Upper lobe of left lung (tissue), 6 donors: ENCODE measurements at regions not wholly inside any gene's neighbourhood (a gene's known extent, or its start where the extent isn't known, plus 50 kb on each side); places are given as distances from the start of the nearest gene placed in this dataset.

Source experiments
- ATAC-seq, 2 donors: fragments of 200-7000 bp; cut with Tn5 transposase; one replicate each; pipeline ENCODE4 v1.9.1; 2022; ENCODE audit warnings: mild to moderate bottlenecking in 2 of 2, moderate library complexity in 2 of 2; ENCODE audit not compliant: low FRiP score in 2 of 2
- DNase-seq, 2 donors: peaks; one replicate each; pipeline ENCODE4 v3.0.0-alpha.2; 2019 to 2020
- H3K27ac ChIP-seq, 4 donors: fragments of 200-600 bp; sonication (generic); one replicate each; pipeline ENCODE4 v1.5.1; 2016 to 2019
- H3K27me3 ChIP-seq, 4 donors: fragments of 200-600 bp; sonication (generic); one replicate each; pipeline ENCODE4 v1.5.1; 2017 to 2019
- H3K36me3 ChIP-seq, 4 donors: fragments of 200-600 bp; sonication (generic); one replicate each; pipeline ENCODE4 v1.5.1; 2016 to 2019
- H3K4me1 ChIP-seq, 4 donors: fragments of 200-600 bp; sonication (generic); one replicate each; pipeline ENCODE4 v1.5.1; 2018 to 2019
- H3K4me3 ChIP-seq, 4 donors: fragments of 200-600 bp; sonication (generic); one replicate each; pipeline ENCODE4 v1.5.1; 2017 to 2019; ENCODE audit warnings: mild to moderate bottlenecking in 2 of 4, moderate library complexity in 1 of 4
- H3K9me3 ChIP-seq, 4 donors: fragments of 200-600 bp; sonication (generic); one replicate each; pipeline ENCODE4 v1.5.1; 2018 to 2019
- EP300 ChIP-seq, 4 donors: sonication (generic); formaldehyde crosslinking; IDR thresholded peaks; one replicate each; pipeline ENCODE4 v1.5.1; 2017; ENCODE audit warnings: antibody characterized with exemption in 4 of 4, control low read depth in 2 of 4
- POLR2A ChIP-seq, 4 donors: fragments of 450-650 bp; IDR thresholded peaks; one replicate each; pipeline ENCODE4 v1.5.1; 2016 to 2017; ENCODE audit warnings: antibody characterized with exemption in 4 of 4, mild to moderate bottlenecking in 2 of 4
- POLR2AphosphoS5 ChIP-seq, 2 donors: sonication (generic); formaldehyde crosslinking; IDR thresholded peaks; one replicate each; pipeline ENCODE4 v1.5.1; 2017; ENCODE audit warnings: antibody characterized with exemption in 2 of 2
- WGBS, 2 donors: methylation state at CpG; one replicate each; pipeline ENCODE4 v1.1.5; 2017 to 2018; 5-methylcytosine and 5-hydroxymethylcytosine counted together
- TF ChIP-seq, protein P1 (sequence below), 6 experiments: fragments of 450-650 bp in 4 of 6; fragments of 200-600 bp in 2 of 6; sonication (generic) in 2 of 6; IDR thresholded peaks; one replicate each; pipeline ENCODE4 v1.5.1; 2016 to 2019; ENCODE audit warnings: antibody characterized with exemption in 6 of 6
- donor health status: DM: no; HTN: no; CAD: no; lungs with moderate emphysema.
- donor health status: DM: no; HTN: yes; CAD: no; lungs with severe emphysema.

DNA sequence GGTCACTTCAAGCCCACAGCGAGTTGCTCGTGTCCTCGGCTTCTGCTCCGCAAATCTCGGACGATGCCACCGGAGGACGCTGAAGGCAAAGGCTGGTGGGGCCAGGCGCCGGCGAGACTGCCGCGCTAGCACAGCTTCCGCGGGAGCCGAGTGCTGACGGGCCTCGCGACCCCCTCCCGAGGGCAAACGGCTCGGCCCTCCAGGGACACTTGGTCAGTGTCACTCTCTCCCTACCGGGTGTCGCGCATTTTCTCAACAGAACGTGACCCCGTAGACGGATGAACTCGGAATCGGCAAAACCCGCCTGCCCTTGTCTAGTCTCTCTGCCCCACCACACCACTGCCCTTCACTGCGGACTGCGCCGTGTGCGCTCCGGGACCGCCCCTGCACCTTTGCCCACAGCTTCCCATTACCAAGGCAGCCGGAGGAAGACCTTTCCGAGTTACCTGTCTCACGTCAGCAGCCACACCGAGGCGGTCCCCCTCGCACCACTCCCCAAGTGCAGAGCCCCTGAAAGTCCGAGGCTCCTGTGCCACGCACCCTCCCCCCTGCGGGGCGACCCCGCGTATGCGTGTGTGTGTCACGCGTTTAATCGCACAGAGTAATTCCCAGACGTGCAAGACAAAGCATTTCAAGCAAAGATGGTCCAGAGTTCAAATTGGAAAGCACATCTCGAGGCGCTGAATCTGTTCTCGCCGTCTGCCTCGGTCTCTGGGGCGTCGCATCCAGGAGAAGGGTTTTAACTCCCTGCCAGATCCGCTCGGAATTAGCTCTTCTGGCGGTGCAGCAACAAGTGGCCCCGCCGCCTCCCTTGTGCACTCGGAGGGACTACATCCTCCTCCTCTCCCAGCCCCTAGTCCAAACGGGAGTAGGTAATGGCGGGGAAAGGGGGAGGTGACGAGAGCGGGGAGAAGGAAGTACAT, 245.0 kb upstream of the TOPAZ1 start:
- peak; percentile 43 to 45 for ATAC-seq
- peaks cover 1 to 58% (median 38%) of the 10 kb centered on the region in 4 donors for H3K27me3 ChIP-seq

DNA sequence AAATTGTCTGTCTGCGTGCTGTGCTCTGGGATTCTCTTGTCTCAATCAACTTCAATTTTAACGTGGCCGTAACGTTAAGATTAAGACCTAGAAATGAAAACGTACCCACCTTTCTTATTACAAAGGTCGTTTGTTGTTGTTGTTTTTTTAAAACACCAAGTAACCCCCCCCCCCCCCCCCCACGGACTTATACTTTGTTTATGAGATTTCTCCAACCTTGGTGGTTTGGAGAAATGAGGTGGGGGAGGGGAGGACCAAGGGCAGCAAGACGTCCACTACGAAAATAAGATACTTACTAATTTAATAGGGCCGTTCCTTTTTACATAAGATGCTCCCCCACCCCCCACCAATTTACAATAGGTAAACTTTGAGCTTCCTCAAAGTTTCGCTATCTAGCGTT, 244.4 kb upstream of the TOPAZ1 start:
- H3K27ac ChIP-seq, result no peak overlapping the region
- H3K4me3 ChIP-seq, result peak overlapping the region in 3 of 4 donors; percentile 15 to 58 (median 56)
- H3K4me1 ChIP-seq, result peaks cover 51 to 55% (median 54%) of the 10 kb centered on the region in 4 donors
- ATAC-seq (no peak), DNase-seq (no peak)
- peaks cover 1 to 58% (median 38%) of the 10 kb centered on the region in 4 donors for H3K27me3 ChIP-seq
- no peaks in the 10 kb centered on the region for H3K36me3 ChIP-seq
- 3 to 5% methylated on average over 12 of the region's 12 CpGs for WGBS, 2 donors
- TF ChIP-seq, protein P1, sequence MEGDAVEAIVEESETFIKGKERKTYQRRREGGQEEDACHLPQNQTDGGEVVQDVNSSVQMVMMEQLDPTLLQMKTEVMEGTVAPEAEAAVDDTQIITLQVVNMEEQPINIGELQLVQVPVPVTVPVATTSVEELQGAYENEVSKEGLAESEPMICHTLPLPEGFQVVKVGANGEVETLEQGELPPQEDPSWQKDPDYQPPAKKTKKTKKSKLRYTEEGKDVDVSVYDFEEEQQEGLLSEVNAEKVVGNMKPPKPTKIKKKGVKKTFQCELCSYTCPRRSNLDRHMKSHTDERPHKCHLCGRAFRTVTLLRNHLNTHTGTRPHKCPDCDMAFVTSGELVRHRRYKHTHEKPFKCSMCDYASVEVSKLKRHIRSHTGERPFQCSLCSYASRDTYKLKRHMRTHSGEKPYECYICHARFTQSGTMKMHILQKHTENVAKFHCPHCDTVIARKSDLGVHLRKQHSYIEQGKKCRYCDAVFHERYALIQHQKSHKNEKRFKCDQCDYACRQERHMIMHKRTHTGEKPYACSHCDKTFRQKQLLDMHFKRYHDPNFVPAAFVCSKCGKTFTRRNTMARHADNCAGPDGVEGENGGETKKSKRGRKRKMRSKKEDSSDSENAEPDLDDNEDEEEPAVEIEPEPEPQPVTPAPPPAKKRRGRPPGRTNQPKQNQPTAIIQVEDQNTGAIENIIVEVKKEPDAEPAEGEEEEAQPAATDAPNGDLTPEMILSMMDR (IDR thresholded peaks at IDR 0.05), result no peak
- TF ChIP-seq POLR2AphosphoS5 (IDR thresholded peaks at IDR 0.05), result no peak
- H3K9me3 ChIP-seq, result no peaks in the 10 kb centered on the region

More for the DNA sequence above, 245.0 kb upstream of the TOPAZ1 start:
- Histone ChIP-seq H3K27ac (no peak overlapping the region), H3K4me3 (peak overlapping the region in 3 of 4 donors; percentile 15 to 58 (median 56)), H3K9me3 (no peaks in the 10 kb centered on the region), H3K4me1 (peaks cover 51 to 55% (median 54%) of the 10 kb centered on the region in 4 donors), H3K36me3 (no peaks in the 10 kb centered on the region)
- peak in 1 of 2 donors; percentile 84 for DNase-seq
- WGBS, 2 donors, result 1 to 2% methylated on average over 41 to 64 of the region's 71 CpGs
- no peak for TF ChIP-seq POLR2A (IDR thresholded peaks at IDR 0.05)
- TF ChIP-seq EP300 (IDR thresholded peaks at IDR 0.05), result no peak
- TF ChIP-seq, protein P1 (IDR thresholded peaks at IDR 0.05), result no peak
- no peak for TF ChIP-seq POLR2AphosphoS5 (IDR thresholded peaks at IDR 0.05)

DNA sequence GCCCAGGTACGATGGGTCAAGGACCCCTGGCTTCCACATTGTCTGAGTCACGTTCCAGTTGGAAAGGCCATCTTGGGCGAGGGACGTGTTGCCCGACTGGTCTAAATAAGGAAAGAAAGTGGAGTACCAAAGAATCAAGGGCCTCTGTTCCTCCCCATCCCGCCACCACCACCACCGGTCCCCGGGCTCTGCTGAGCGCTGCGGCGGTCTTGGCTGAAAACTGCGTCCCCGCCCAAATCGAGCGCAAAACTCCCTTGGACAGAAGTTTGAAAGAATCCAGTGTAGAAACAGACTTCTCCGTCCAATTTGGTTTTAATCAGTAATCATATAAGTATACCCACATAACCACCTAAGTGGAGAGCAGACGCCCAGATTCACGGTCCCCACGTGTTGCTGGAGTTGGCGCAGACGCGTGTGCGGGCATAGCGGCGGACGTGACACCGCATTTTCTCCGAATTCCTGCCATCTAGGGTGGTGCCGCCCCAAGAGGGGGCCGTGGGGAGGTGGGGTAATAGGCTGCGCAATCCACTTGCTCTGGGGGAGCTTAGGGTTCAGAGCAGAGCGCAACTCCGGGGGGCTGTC, 243.8 kb upstream of the TOPAZ1 start:
- Histone ChIP-seq H3K27ac (no peak overlapping the region), H3K4me1 (peaks cover 51 to 55% (median 54%) of the 10 kb centered on the region in 4 donors), H3K4me3 (peak overlapping the region in 3 of 4 donors; percentile 44 to 58 (median 56)), H3K36me3 (no peaks in the 10 kb centered on the region), H3K27me3 (peaks cover 1 to 58% (median 38%) of the 10 kb centered on the region in 4 donors), H3K9me3 (no peaks in the 10 kb centered on the region)
- 6 to 10% methylated on average over 16 to 33 of the region's 33 CpGs for whole genome bisulfite sequencing, 2 donors
- DNase-seq, result peak in 1 of 2 donors; percentile 54
- no peak for ATAC-seq
- no peak for TF ChIP-seq POLR2AphosphoS5 (IDR thresholded peaks at IDR 0.05)
- TF ChIP-seq EP300 (IDR thresholded peaks at IDR 0.05), result no peak
- TF ChIP-seq POLR2A (IDR thresholded peaks at IDR 0.05), result no peak
- TF ChIP-seq, protein P1 (IDR thresholded peaks at IDR 0.05), result no peak

DNA sequence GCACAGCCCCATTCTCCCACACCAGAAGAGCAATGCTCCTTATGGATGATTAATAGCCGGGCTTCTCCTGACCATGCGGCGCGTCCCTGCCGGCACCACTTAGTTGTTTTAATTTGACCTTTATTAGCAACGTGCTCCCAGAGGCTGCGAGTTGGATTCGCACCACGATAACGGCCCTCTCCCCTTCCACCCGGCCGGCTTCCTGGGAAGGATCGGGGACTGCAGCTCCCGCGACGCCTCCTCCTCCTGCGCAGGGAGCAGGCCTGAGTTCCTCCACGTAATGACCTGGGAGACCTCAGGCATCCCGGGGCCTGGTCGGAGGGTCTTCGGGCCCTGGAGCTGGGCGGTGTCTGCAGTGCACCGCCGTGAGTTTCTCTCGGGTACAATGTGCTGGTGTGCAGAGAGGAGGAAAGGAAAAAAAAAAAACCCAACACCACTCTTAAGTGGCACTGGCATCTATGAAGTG, 243.3 kb upstream of the TOPAZ1 start:
- H3K4me1 ChIP-seq, result peaks cover 51 to 55% (median 54%) of the 10 kb centered on the region in 4 donors
- TF ChIP-seq POLR2AphosphoS5 (IDR thresholded peaks at IDR 0.05) (no peak), POLR2A (IDR thresholded peaks at IDR 0.05) (no peak), EP300 (IDR thresholded peaks at IDR 0.05) (no peak)
- TF ChIP-seq, protein P1 (IDR thresholded peaks at IDR 0.05), result no peak
- ATAC-seq (peak; percentile 2 to 12), DNase-seq (peak in 1 of 2 donors; percentile 44)
- H3K27ac ChIP-seq, result no peak overlapping the region
- no peaks in the 10 kb centered on the region for H3K9me3 ChIP-seq
- H3K27me3 ChIP-seq, result peaks cover 1 to 58% (median 38%) of the 10 kb centered on the region in 4 donors
- WGBS, 2 donors, result 0 to 6% methylated on average over 8 to 23 of the region's 25 CpGs
- peak overlapping the region in 3 of 4 donors; percentile 44 to 58 (median 56) for H3K4me3 ChIP-seq
- no peaks in the 10 kb centered on the region for H3K36me3 ChIP-seq
